SW480 (cell line): ENCODE measurements at regions not wholly inside any gene's neighbourhood (a gene's known extent, or its start where the extent isn't known, plus 50 kb on each side); places are given as distances from the start of the nearest gene placed in this dataset.

ENCODE experiments used
- DNase-seq: peaks from one replicate; pipeline ENCODE4 v3.0.0-alpha.2; 2016; ENCODE audit warnings: low spot score

DNA sequence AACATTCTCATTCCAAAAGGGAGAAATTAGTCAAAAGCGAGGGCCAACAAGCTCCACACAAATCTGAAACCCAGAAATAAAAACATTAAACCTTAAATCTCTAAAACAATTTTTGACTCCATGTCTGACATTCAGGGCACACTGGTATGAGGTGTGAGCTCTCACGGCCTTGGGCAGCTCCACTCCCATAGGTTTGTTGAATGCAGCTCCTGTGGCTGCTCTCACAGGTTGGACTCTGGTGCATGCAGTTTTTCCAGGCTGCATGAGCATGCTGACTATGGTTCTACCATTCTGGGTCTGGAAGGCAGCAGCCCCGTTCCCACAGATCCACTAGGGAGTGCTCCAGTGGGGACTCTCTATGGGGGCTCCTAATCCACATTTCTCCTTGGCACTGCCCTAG, 887.1 kb upstream of the GHITM start:
- no peak for DNase-seq

GRCh38 chr10:83252596-83252995, 886.7 kb upstream of the GHITM start:
- DNase-seq, result no peak

- DNase-seq, result no peak
Observed at GRCh38 chr10:83253011-83253671, 886.2 kb upstream of the GHITM start.

- no peak for DNase-seq
Observed at GRCh38 chr10:83254698-83255097, 884.6 kb upstream of the GHITM start.

- DNase-seq, result no peak
Observed at GRCh38 chr10:83262434-83262833, 876.9 kb upstream of the GHITM start.

- no peak for DNase-seq
Observed at GRCh38 chr10:83272666-83273434, 866.5 kb upstream of the GHITM start.

DNA sequence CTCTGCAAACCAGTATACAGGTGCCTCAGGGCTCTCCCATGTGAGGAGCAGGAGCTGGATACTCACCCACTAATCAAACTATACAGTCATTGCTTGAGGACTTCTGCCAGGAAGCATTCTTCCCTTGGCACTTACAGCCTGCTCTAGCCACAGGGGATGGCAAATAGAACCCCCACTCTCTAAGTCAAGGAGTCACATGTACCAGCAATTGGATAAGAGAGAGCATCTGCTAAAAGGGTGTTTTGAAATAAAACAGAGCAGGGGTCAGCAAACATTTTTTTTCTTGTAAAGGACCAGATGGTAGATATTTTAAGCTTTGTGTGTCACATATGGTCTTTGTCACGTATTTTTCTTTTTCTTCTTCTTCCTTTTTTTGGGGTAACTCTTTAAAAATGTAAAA, 865.2 kb upstream of the GHITM start:
- no peak for DNase-seq

GRCh38 chr10:83276971-83277370, 862.3 kb upstream of the GHITM start:
- DNase-seq, result no peak

DNA sequence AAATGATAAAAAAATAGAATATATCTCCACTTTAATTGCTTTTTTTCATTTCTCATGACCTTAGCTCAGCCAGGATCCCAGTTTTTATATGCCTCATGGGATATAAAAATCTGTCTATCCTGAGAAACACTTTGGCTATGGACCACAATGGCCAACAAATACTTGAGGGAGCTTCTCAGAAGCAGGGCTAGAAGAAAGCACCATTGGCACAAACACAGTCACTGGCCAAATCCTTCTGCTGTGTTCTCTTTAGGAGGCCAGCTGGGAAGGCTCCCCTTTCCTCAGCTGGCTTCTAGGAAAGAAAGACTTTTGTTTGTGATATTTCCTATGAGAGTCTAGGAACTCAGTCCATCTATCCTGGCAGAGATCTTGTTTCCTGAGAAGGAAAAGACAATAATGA, 856.2 kb upstream of the GHITM start:
- no peak for DNase-seq

DNA sequence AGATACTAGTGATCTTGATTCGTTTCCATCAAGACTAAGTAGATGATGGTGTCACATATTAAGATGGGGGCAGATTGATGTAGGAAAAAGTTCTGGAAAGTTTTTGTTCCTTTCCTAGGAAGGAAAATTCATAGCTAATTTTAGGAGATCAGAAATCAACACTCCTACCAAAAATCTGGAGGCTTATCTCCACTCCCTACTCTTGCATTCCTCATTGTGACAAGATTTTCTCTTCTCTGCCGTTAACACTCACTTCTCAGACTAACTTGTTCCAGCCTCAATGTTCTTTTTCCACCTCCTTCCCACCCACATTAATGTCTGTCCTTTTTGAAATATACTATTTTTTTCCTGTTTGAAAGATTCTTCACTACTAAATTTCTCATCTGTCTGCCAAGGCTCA, 851.9 kb upstream of the GHITM start:
- no peak for DNase-seq

GRCh38 chr10:83289373-83289772, 849.9 kb upstream of the GHITM start:
- DNase-seq, result no peak

- DNase-seq, result no peak
Observed at GRCh38 chr10:83289948-83290347, 849.4 kb upstream of the GHITM start.

GRCh38 chr10:83301732-83302131, 837.6 kb upstream of the GHITM start:
- DNase-seq, result no peak

DNA sequence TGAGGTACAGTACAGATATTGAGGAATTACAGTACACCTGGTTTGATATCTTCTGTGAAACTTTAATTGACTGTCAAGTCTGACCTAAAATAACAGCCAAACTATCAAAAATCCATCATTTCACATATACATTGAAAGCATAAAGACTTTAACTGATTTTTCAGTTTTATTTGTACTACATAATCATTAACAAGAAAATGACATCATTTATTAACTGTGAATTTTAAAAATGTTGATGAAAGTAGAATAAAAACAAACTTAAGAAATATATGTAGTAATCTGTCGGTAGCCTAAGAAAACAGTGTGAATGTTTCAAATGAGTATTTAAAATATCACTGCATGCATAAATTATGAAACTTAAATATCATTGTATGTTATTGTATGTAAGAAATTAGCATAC, 836.7 kb upstream of the GHITM start:
- DNase-seq, result no peak

- no peak for DNase-seq
Observed at GRCh38 chr10:83310688-83311087, 828.6 kb upstream of the GHITM start.

DNA sequence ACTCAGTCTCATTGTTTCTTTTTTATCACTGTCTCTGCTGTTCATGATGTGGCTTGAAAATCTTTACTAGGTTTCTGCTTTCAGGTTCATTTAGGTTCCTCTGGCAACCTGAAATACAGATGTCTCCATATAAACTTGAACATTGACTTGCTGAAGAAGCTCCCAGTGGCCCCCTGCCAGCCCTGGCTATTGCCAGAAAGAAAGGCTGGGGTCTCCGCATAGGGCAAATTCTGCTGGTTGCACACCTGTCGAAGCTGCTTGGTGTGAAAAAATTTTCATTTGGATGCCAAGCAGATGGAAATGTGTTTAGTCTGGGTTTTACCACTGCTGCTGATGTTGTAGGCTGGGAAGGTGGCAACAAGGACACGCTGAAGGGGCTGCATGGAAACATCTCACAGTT, 826.7 kb upstream of the GHITM start:
- DNase-seq, result no peak

- peak; percentile 3 for DNase-seq
Observed at GRCh38 chr10:83332690-83333089, 806.6 kb upstream of the GHITM start.

DNA sequence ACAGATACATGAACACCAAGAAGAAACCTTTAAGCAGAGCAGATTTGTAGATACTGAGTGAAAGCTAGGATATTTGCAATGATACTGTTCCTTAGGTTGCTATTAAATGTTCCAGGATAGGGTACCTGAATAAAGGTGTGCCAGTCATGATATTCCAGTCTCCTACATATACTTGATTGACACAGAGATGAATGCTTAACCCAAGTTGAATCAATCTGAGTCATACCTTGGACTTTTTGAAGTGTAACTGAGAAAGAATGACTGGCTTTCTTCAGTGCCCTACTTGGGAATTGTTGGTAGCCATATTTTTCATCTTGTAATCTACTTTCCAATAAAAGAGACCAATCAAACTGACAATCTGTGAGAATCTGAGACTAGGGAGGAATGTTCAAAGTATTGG, 805.7 kb upstream of the GHITM start:
- no peak for DNase-seq

- DNase-seq, result no peak
Observed at GRCh38 chr10:83343676-83344075, 795.6 kb upstream of the GHITM start.

GRCh38 chr10:83346266-83346910, 792.9 kb upstream of the GHITM start:
- DNase-seq, result no peak

GRCh38 chr10:83352588-83352987, 786.7 kb upstream of the GHITM start:
- no peak for DNase-seq

GRCh38 chr10:83354456-83354855, 784.9 kb upstream of the GHITM start:
- no peak for DNase-seq

DNA sequence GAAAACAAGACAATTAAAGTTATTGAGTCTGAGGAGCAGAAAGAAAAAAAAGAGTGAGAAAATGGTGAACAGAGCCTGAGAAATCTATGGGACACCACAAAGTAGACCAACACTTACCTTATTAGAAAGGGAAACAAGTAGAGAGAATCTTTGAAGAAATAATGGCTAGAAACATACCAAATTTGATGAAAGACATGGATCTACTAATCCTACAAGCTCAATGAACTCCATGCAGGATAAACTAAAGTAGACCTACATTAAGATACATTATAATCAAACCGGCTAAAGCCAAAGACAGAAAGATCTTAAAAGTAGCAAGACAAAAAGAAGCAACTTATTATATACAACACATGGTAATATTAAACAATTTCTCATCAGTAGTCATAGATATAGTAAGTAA, 782.3 kb upstream of the GHITM start:
- DNase-seq, result no peak
